ENCODE measurements at regions not wholly inside any gene's neighbourhood (a gene's known extent, or its start where the extent isn't known, plus 50 kb on each side); places are given as distances from the start of the nearest gene placed in this dataset.

DNA sequence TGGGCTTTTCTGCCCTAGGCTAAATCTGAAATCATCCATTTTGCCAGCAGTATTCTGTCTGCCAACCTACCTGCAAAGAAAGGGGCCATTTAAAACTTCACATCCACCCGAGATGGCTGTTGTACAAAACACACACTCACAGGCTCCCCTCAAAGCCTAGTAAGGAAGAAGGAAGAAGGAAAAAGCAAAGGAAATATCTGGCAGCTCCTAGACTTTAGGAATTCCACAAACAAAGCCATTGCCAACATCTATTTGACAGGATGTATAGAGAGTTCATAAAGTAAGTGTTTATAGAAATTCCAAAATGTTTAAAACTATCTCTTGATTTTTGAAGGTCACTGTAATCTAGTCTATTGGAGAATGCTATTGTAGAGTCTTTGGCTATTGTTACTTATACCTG lies 91.9 kb upstream of the THBS1 start:
- DNase-seq = no peak

GRCh38 chr15:39491115-39491885 lies 89.6 kb upstream of the THBS1 start:
- no peak for DNase-seq

GRCh38 chr15:39491886-39492490 lies 88.9 kb upstream of the THBS1 start:
- DNase-seq = no peak

GRCh38 chr15:39493424-39494067 lies 87.3 kb upstream of the THBS1 start:
- DNase-seq = no peak

DNA sequence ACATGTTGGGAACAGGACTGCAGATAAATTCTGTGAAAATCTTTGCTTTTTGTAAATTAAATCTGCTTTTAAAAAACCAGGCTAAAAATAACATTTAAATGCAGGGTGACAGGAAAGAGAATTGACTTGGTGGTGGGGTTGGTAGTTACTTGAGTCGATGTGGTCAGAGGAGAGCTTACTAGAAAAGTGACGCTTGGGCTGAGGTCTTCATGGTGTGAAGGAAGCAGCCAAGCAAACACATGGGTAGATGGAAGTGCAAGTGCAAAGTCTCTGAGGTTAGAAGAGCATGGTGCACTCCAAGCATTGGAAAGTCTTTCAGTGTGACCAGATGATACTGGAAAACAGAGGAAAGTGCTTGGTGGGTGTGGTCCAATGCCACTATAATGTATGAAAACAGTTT lies 86.4 kb upstream of the THBS1 start:
- DNase-seq = no peak

- DNase-seq = no peak
Measured at GRCh38 chr15:39495871-39496840, 84.7 kb upstream of the THBS1 start.

- no peak for DNase-seq
Measured at GRCh38 chr15:39497016-39497758, 83.7 kb upstream of the THBS1 start.

DNA sequence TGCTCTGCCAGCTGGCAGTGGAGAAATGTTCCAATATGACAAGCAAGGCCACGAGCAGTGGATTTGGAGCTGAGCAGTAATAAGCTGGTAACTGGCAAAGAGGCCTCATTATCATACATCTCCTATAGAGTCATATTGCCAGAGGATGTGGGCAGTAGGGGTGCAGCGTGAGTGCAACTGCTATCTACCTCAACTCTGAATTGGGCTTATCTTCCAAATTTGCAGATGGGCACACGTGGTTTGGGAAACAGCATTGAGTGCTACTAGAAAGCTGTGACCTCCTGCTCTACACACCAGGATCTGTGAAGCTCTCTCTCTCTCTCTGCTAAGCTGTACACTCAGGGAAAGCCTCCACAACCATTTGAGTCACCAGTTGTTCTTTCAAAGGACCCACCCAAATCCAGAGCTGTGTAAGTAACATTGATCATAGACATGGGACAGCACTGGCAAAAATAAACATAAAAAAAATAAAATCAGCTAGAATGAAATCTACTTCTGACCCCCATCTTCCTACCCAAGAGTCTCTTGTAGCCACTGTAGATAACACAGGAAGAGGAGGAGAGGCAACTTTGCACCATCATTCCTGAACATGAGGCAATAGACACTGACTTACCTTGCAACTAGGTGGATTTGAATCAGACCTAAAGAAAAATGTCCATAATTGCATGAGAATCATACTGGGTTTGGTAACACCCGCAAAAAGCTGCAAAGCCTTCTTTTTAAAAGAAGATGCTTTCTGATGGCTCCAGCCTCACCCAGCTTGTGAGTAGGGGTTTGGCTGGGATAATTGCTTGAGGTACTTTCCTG lies 82.9 kb upstream of the THBS1 start:
- no peak for DNase-seq

DNA sequence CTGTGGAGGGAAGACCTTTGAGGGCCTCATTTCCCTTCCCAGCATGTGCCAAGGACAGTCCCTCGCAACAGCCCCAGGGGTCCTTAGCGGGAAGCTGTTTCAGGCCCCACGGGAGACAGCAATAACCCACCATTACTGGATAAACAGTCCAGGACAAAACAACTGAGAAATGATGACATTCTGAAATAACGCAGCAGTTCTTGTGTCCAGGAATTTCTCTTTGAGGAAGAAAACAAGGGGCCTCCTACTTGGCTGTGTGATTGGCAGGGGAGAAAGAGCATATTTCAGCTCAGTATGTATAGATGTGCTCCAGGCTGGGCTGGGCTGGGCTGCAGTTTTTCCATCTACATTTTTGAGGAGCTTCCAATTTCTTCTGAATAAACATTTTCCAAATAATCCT lies 82.2 kb upstream of the THBS1 start:
- no peak for DNase-seq

GRCh38 chr15:39499042-39499441 lies 81.8 kb upstream of the THBS1 start:
- DNase-seq = no peak

DNA sequence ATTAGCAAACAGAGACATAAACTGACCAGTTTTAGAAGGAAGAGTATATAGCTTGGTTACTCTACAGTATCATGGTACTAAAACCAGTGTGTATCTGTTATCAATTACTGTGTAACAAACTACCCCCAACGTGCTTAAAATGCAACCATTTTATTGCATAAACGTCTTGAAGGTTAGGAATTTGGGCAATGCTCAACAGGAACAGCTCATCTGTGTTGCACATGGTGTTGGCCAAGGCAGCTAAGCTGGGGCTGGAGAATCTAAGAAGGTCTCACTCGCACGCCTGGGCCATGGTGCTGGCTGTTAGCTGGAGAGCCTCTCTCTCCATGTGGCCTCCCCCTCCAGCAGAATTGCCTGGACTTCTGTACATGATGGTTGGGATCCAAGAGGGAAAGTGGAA lies 81.2 kb upstream of the THBS1 start:
- DNase-seq = no peak

DNA sequence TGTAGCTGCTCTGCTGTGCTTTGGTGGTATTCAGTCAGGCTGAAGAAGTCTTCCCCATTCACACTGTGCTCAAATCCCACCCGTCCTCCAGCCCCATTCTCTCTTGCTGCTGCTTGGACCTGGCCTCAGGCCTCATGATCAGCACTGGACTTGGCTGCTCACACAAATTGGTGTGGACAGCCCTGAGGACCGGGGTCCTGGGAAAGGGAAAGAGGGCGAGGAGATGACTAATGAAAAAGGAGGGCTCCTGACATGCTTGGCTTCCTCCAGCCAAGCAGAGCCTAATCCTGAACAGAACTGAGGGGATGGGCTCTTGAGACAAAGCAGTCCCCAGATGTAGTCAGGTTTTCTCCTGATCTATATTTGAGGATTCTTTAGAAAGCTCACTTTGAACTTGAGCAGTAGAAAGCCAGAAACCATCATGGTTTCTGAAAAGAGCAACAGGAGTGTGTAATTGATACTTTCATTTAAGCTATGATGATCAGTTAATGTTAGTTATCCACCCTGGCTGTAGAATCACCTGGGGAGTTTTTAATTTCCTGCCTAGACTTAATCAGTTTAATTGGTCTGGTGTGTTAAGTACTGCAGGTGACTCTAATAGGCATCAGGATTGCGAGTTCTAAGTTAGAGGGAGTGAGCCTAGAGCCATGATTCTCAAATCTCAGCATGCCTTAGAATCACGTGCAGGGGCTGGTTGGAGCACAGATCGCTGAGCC lies 79.4 kb upstream of the THBS1 start:
- no peak for DNase-seq

DNA sequence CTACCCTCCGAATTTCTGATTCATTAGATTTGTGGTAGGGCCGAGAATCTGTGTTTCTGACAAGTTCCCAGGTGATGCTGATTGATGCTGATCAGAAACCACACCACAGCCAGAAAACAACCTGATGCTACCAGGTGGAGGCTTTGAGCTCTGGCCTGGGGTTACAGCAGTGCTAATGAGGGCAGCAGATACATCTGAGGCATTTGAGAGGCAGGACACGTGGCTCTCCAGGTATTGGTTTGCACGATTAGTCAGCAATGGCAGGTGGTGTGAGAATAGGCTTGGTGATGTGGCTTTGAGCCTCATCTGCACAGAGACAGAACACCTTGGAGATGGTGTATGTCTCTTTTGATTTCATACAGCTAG lies 78.8 kb upstream of the THBS1 start:
- no peak for DNase-seq

DNA sequence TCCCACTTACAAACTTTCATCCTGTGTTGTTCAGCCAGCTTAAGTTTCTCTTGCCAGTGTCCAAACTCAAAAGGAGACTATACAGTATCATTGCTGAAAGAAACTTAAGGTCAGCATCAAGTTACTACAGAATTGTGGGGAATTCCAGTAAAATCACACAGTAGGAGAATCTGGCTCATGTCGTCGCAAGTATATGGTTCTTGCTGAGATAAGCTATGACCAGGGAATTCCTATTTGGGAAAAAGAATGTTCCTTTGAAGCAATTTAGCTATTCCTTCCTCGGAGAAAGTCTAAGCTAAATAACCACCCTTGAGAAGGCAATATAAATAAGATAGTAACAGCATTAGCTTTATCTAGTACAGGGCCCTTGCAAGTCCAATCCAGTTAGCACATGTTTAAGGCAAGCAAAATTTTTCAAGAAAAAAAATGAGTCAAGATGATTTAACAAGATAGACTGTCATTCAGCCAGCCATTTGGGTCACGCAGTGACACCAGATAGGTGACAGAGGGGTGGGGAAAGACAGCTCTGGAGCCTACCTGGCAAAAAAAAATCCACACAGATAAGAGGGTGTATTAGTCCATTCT lies 78.2 kb upstream of the THBS1 start:
- DNase-seq = no peak

- no peak for DNase-seq
Measured at GRCh38 chr15:39503526-39503925, 77.4 kb upstream of the THBS1 start.

- DNase-seq = no peak
Measured at GRCh38 chr15:39504808-39505207, 76.1 kb upstream of the THBS1 start.

GRCh38 chr15:39506146-39506545 lies 74.7 kb upstream of the THBS1 start:
- no peak for DNase-seq

DNA sequence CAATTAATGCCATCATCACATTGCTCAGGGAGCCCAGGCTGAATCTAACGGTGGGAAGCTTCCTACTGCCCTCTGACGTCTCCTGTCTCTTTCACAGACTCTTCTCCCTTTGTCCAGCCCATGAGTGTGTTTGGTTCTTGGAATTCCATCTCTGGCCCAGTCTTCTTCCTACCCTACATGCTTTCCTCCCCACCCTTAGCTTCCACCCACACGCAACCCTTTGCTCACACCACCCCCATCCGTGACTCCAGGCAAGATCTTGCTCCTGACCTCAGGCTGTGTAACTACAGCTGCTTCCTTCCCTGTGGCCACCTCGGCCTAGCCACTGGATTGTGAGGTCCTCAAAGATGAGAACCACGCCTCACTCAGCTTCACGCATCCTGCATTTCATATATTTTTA lies 72.3 kb upstream of the THBS1 start:
- no peak for DNase-seq

Measured in anterior cingulate cortex (tissue), 58 donors.